ENCODE measurements at regions not wholly inside any gene's neighbourhood (a gene's known extent, or its start where the extent isn't known, plus 50 kb on each side); places are given as distances from the start of the nearest gene placed in this dataset.

GRCh38 chr15:35307676-35308075, 222.6 kb upstream of the NANOGP8 start:
- TF ChIP-seq CTCF (IDR thresholded peaks at IDR 0.05), result no peak
- TF ChIP-seq POLR2A (IDR thresholded peaks at IDR 0.05), result no peak
